HCT116 (cell line): ENCODE measurements at regions not wholly inside any gene's neighbourhood (a gene's known extent, or its start where the extent isn't known, plus 50 kb on each side); places are given as distances from the start of the nearest gene placed in this dataset.
"Not testable (repeated sequence)": the region's sequence is repeated elsewhere in the genome, so short reads cannot be mapped to it uniquely, and the experiment has no call there.

Source experiments
- ATAC-seq: fragments of 200-7000 bp; cut with Tn5 transposase; 2 replicates; pipeline ENCODE4 v1.9.1; 2020; ENCODE audit warnings: mild to moderate bottlenecking, moderate library complexity
- BruUV-seq: library from RNA; stranded (reverse); fragments of 400-500 nt; replicated peaks from 2 replicates; lab custom pipeline; 2021; lab: Mats Ljungman, UMichigan
- CTCF ChIA-PET: fragments of 300-600 bp; sonication (Branson Sonifier 250); formaldehyde crosslinking; loops from one replicate; lab custom pipeline; 2021; ENCODE audit warnings: antibody characterized with exemption; lab: Charles Lee
- POLR2A ChIA-PET: fragments of 300-600, 350-600 bp; sonication (Branson Sonifier 250); formaldehyde crosslinking; loops from one replicate; lab custom pipeline; 2021; ENCODE audit warnings: antibody characterized with exemption; lab: Charles Lee
- RAD21 ChIA-PET, 2 experiments: fragments of 300-600 bp; sonication (Branson Sonifier 250); formaldehyde crosslinking; loops; one replicate each; lab custom pipeline; 2023; ENCODE audit warnings: low total read pairs in 2 of 2; ENCODE audit not compliant: uncharacterized antibody in 2 of 2, unreplicated experiment in 2 of 2, low non-redundant PET in 1 of 2; lab: Charles Lee
- DNase-seq: peaks from one replicate; pipeline ENCODE4 v3.0.0-alpha.2; 2010; ENCODE audit warnings: low read depth, low spot score
- H2AFZ ChIP-seq: fragments of 200-600 bp; shearing (Covaris generic), sonication (generic); 2 replicates; pipeline ENCODE4 v1.6.1; 2017; ENCODE audit warnings: low read depth, mixed run types, mixed read lengths, antibody characterized with exemption, low read length; ENCODE audit not compliant: poor library complexity, severe bottlenecking
- H3K27ac ChIP-seq: 2 replicates; pipeline ENCODE4 v1.5.1; 2012; ENCODE audit warnings: low read depth, low read length
- H3K27me3 ChIP-seq: fragments of 200-600 bp; sonication (generic); 2 replicates; pipeline ENCODE4 v1.6.1; 2016; ENCODE audit warnings: mixed run types, low read length, mixed read lengths; ENCODE audit not compliant: insufficient read depth
- H3K36me3 ChIP-seq, 2 experiments: fragments of 200-500 bp in 1 of 2; fragments of 200-600 bp in 1 of 2; sonication (Bioruptor generic) in 1 of 2; sonication (generic) in 1 of 2; 2 replicates each; pipeline versions ENCODE4 v1.5.1 to v1.6.1; 2014 to 2016; ENCODE audit warnings: low read length in 2 of 2, inconsistent platforms in 1 of 2, mixed read lengths in 1 of 2, mixed run types in 1 of 2; ENCODE audit not compliant: insufficient read depth in 2 of 2, control insufficient read depth in 1 of 2
- H3K4me1 ChIP-seq, 2 experiments: fragments of 200-600 bp in 1 of 2; sonication (generic) in 1 of 2; 2 replicates each; pipeline versions ENCODE4 v1.5.1 to v1.6.1; 2012 to 2017; ENCODE audit warnings: low read length in 2 of 2, inconsistent platforms in 1 of 2, mild to moderate bottlenecking in 1 of 2, mixed read lengths in 1 of 2, mixed run types in 1 of 2, moderate library complexity in 1 of 2; ENCODE audit not compliant: insufficient read depth in 2 of 2, control insufficient read depth in 1 of 2
- H3K4me2 ChIP-seq: fragments of 200-600 bp; sonication (generic); 2 replicates; pipeline ENCODE4 v1.6.1; 2017; ENCODE audit warnings: mixed run types, low read length, mixed read lengths
- H3K4me3 ChIP-seq, 2 experiments: fragments of 200-600 bp in 1 of 2; sonication (generic) in 1 of 2; replicated peaks in 1 of 2; 2 replicates each; pipeline ENCODE4 v1.5.1; 2011 to 2016; ENCODE audit warnings: low read length in 2 of 2, control low read depth in 1 of 2, low read depth in 1 of 2, mild to moderate bottlenecking in 1 of 2, mixed read lengths in 1 of 2, mixed run types in 1 of 2
- H3K79me2 ChIP-seq: fragments of 200-600 bp; sonication (generic); 2 replicates; pipeline ENCODE4 v1.6.1; 2017; ENCODE audit warnings: mild to moderate bottlenecking, mixed run types, low read length, moderate library complexity, mixed read lengths; ENCODE audit not compliant: insufficient read depth
- H3K9ac ChIP-seq: fragments of 200-600 bp; sonication (generic); 2 replicates; pipeline ENCODE4 v1.6.1; 2016; ENCODE audit warnings: low read length, mixed read lengths
- H3K9me2 ChIP-seq: fragments of 200-600 bp; sonication (generic), shearing (Covaris generic); 2 replicates; pipeline ENCODE4 v1.6.1; 2017; ENCODE audit warnings: mixed run types, mild to moderate bottlenecking, moderate library complexity; ENCODE audit not compliant: insufficient read depth
- H3K9me3 ChIP-seq, 2 experiments: fragments of 200-500 bp in 1 of 2; fragments of 200-600 bp in 1 of 2; sonication (Bioruptor generic) in 1 of 2; sonication (generic) in 1 of 2; 2 replicates each; pipeline ENCODE4 v1.6.1; 2014 to 2017; ENCODE audit warnings: low read length in 2 of 2, mixed read lengths in 2 of 2, inconsistent platforms in 1 of 2, low read depth in 1 of 2, mild to moderate bottlenecking in 1 of 2, mixed run types in 1 of 2, moderate library complexity in 1 of 2; ENCODE audit not compliant: control insufficient read depth in 1 of 2, insufficient read depth in 1 of 2
- H4K20me1 ChIP-seq: fragments of 200-600 bp; sonication (generic), shearing (Covaris generic); 2 replicates; pipeline ENCODE4 v1.6.1; 2017; ENCODE audit warnings: mixed run types, mild to moderate bottlenecking, moderate library complexity; ENCODE audit not compliant: insufficient read depth
- CBX3 ChIP-seq: IDR thresholded peaks from 2 replicates; pipeline ENCODE4 v1.6.1; 2012; ENCODE audit warnings: low read depth
- EGR1 ChIP-seq: IDR thresholded peaks from 2 replicates; pipeline ENCODE4 v1.6.1; 2012; ENCODE audit warnings: low read depth
- ELF1 ChIP-seq: IDR thresholded peaks from 2 replicates; pipeline ENCODE4 v1.6.1; 2012; ENCODE audit warnings: low read depth, borderline replicate concordance
- EZH2phosphoT487 ChIP-seq: fragments of 200-600 bp; IDR thresholded peaks from 2 replicates; pipeline ENCODE4 v1.6.1; 2018; ENCODE audit warnings: antibody characterized with exemption, borderline replicate concordance
- FOSL1 ChIP-seq: IDR thresholded peaks from 2 replicates; pipeline ENCODE4 v1.6.1; 2012; ENCODE audit warnings: low read depth
- MAX ChIP-seq: IDR thresholded peaks from 2 replicates; pipeline ENCODE4 v1.6.1; 2012
- POLR2A ChIP-seq: IDR thresholded peaks from 2 replicates; pipeline ENCODE4 v1.7.0; 2011; ENCODE audit warnings: borderline replicate concordance; ENCODE audit not compliant: insufficient read depth, insufficient read length; ENCODE audit errors: extremely low read depth
- POLR2AphosphoS5 ChIP-seq: IDR thresholded peaks from 2 replicates; pipeline ENCODE4 v1.6.1; 2011; ENCODE audit warnings: mild to moderate bottlenecking, low read depth, low read length, moderate library complexity
- RAD21 ChIP-seq: IDR thresholded peaks from 2 replicates; pipeline ENCODE4 v1.6.1; 2012; ENCODE audit warnings: low read depth, mild to moderate bottlenecking
- SIN3A ChIP-seq: IDR thresholded peaks from 2 replicates; pipeline ENCODE4 v1.6.1; 2012; ENCODE audit warnings: low read depth
- SP1 ChIP-seq: IDR thresholded peaks from 2 replicates; pipeline ENCODE4 v1.6.1; 2012; ENCODE audit warnings: low read depth
- SRF ChIP-seq: IDR thresholded peaks from 2 replicates; pipeline ENCODE4 v1.6.1; 2012; ENCODE audit warnings: low read depth
- TCF7L2 ChIP-seq: IDR thresholded peaks from 2 replicates; pipeline ENCODE4 v1.7.0; 2011; ENCODE audit warnings: borderline replicate concordance, inconsistent platforms; ENCODE audit not compliant: insufficient read depth, insufficient read length; ENCODE audit errors: extremely low read depth
- YY1 ChIP-seq: IDR thresholded peaks from 2 replicates; pipeline ENCODE4 v1.6.1; 2011; ENCODE audit warnings: low read length, low read depth, moderate library complexity, mild to moderate bottlenecking; ENCODE audit not compliant: insufficient replicate concordance; ENCODE audit errors: extremely low read depth
- ZFX ChIP-seq: fragments of 450-650 bp; IDR thresholded peaks from 2 replicates; pipeline ENCODE4 v1.6.1; 2017
- intact Hi-C: fragments of 100-400 bp; cut with micrococcal nuclease; formaldehyde crosslinking; loops from 2 replicates; pipeline ENCODE4 v1.10.0; 2022
- TF ChIP-seq, protein P1 (sequence below): IDR thresholded peaks from 2 replicates; pipeline ENCODE4 v1.6.1; 2012; ENCODE audit warnings: low read depth

DNA sequence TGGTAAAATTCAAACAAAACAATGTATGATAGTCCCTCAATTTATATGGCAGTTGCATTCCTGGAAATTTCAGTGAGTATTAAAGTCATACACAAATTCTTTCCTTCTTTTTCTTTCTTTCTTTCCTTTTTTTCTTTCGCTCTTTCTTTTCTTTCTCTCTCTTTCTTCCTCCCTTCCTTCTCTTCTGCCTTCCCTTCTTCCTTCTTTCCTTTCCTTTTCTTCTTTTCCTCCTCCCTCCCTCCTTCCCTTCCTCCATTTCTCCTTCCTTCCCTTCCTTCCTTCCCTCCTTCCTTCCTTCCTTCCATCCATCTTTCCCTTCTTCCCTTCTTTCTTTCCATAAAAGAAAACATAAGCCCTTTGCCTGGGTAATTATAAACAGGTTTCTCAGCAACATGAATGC, 58.1 kb upstream of the HSPB3 start:
- ATAC-seq: no peak
- H3K27ac ChIP-seq: no peak overlapping the region
- no peak overlapping the region for H3K4me2 ChIP-seq
- ChIA-PET CTCF (interaction anchor here (1.1 kb wide), 1 partner anchor 22 kb away, joined by 3 read pairs; no protein-coding TSS in a partner anchor), RAD21 (no interaction called here), POLR2A (no interaction called here)
- BruUV-seq: no TSS peak
- H3K36me3 ChIP-seq: no peaks in the 10 kb centered on the region
- intact Hi-C loops: no loop called here
- no peak for DNase-seq
- H3K79me2 ChIP-seq: no peaks in the 10 kb centered on the region
- H3K9me3 ChIP-seq: no peaks in the 10 kb centered on the region
- 0 out of 4 replicates have a peak, but pooled peaks cover 0 to 6% of the 10 kb centered on the region in 2 experiments for H3K4me1 ChIP-seq
- no peak overlapping the region for H3K9ac ChIP-seq
- H2AFZ ChIP-seq: no peak overlapping the region
- TF ChIP-seq MAX (no peak), SIN3A (no peak), SRF (no peak), SP1 (no peak), FOSL1 (no peak), TCF7L2 (no peak), RAD21 (no peak), EGR1 (no peak), POLR2A (no peak), ZFX (no peak), CBX3 (no peak), POLR2AphosphoS5 (no peak), YY1 (no peak), ELF1 (no peak), EZH2phosphoT487 (no peak)
- TF ChIP-seq, protein P1, sequence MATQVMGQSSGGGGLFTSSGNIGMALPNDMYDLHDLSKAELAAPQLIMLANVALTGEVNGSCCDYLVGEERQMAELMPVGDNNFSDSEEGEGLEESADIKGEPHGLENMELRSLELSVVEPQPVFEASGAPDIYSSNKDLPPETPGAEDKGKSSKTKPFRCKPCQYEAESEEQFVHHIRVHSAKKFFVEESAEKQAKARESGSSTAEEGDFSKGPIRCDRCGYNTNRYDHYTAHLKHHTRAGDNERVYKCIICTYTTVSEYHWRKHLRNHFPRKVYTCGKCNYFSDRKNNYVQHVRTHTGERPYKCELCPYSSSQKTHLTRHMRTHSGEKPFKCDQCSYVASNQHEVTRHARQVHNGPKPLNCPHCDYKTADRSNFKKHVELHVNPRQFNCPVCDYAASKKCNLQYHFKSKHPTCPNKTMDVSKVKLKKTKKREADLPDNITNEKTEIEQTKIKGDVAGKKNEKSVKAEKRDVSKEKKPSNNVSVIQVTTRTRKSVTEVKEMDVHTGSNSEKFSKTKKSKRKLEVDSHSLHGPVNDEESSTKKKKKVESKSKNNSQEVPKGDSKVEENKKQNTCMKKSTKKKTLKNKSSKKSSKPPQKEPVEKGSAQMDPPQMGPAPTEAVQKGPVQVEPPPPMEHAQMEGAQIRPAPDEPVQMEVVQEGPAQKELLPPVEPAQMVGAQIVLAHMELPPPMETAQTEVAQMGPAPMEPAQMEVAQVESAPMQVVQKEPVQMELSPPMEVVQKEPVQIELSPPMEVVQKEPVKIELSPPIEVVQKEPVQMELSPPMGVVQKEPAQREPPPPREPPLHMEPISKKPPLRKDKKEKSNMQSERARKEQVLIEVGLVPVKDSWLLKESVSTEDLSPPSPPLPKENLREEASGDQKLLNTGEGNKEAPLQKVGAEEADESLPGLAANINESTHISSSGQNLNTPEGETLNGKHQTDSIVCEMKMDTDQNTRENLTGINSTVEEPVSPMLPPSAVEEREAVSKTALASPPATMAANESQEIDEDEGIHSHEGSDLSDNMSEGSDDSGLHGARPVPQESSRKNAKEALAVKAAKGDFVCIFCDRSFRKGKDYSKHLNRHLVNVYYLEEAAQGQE: no peak
- no peak overlapping the region for H3K4me3 ChIP-seq
- no peaks in the 10 kb centered on the region for H3K9me2 ChIP-seq
- H4K20me1 ChIP-seq: no peaks in the 10 kb centered on the region
- H3K27me3 ChIP-seq: no peaks in the 10 kb centered on the region

DNA sequence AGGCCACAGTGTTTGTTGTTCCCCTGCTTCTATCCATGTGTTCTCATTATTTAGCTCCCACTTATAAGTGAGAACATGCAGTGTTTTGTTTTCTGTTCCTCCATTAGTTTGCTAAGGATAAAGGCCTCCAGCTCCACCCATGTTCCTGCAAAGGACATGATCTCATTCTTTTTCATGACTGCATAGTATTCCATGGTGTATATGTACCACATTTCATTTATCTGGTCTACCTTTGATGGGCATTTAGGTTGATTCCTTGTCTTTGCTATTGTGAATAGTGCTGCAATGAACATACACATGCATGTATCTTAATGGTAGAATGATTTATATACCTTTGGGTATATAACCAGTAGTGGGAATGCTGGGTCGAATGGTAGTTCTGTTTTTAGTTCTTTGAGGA, 62.5 kb upstream of the HSPB3 start:
- CTCF ChIA-PET, H4K20me1 ChIP-seq, H3K9me3 ChIP-seq, H3K4me1 ChIP-seq, intact Hi-C loops, H2AFZ ChIP-seq, H3K9me2 ChIP-seq, H3K9ac ChIP-seq, H3K27me3 ChIP-seq, POLR2A ChIA-PET, DNase-seq, H3K79me2 ChIP-seq, BruUV-seq, H3K36me3 ChIP-seq, H3K27ac ChIP-seq, H3K4me2 ChIP-seq, H3K4me3 ChIP-seq, RAD21 ChIA-PET, ATAC-seq: not testable (repeated sequence)
